ENCODE measurements at regions not wholly inside any gene's neighbourhood (a gene's known extent, or its start where the extent isn't known, plus 50 kb on each side); places are given as distances from the start of the nearest gene placed in this dataset.

DNA sequence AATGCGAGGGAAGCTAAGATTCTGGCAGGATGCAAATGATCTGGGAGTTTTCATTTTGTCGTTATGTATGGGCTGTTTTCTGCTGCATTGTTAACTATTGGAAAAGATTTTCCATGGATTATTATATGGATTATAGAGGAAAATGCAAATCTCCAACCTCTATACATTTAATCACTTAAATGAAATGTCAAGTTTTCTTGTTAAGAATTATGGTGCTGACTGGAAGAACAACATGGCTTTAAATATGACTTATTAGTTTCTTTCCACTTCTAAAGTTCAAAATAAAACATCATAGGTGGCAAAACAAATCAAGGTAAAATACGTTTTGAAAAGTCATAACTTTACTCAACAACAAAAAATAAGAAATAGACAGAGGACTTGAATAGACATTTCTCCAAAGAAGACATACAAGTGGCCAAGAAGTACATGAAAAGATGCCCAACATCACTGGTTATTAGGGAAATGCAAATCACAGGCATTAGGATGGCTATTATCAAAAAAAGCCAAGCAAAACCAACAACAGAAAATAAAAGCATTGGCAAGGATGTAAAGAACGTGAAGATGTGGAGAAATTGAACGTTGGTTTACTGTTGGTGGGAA lies 56.2 kb upstream of the CLDN5 start (continued):
- peak; percentile 62 for TF ChIP-seq GABPA (tag; conservative IDR thresholded peaks at IDR 0.05; ENCODE audit: low read depth)
- peak; percentile 57 for TF ChIP-seq ZNF699 (CRISPR knock-in tag; IDR thresholded peaks at IDR 0.05; ENCODE audit: insufficient replicate concordance)
- TF ChIP-seq ZNF561 (CRISPR knock-in tag; conservative IDR thresholded peaks at IDR 0.05), result no peak
- 0 out of 2 replicates have a peak, but pooled peaks have one; percentile 5 for TF ChIP-seq GATA2 (CRISPR knock-in tag; IDR thresholded peaks at IDR 0.05)
- TF ChIP-seq HOMEZ (CRISPR knock-in tag; IDR thresholded peaks at IDR 0.05), result no peak
- TF ChIP-seq CBX8 (IDR thresholded peaks at IDR 0.05; ENCODE audit: borderline replicate concordance, extremely low read depth, low read depth, low read length, poor library complexity, severe bottlenecking), result peak; percentile 78
- TF ChIP-seq ZNF174 (CRISPR knock-in tag; IDR thresholded peaks at IDR 0.05), result no peak
- peak; percentile 33; the same call in 1 of the 2 replicates for TF ChIP-seq LEF1 (IDR thresholded peaks at IDR 0.05)
- no peak for TF ChIP-seq HDAC1 (IDR thresholded peaks at IDR 0.05)
- no peak for TF ChIP-seq KLF16 (IDR thresholded peaks at IDR 0.05)
- TF ChIP-seq, protein P1, sequence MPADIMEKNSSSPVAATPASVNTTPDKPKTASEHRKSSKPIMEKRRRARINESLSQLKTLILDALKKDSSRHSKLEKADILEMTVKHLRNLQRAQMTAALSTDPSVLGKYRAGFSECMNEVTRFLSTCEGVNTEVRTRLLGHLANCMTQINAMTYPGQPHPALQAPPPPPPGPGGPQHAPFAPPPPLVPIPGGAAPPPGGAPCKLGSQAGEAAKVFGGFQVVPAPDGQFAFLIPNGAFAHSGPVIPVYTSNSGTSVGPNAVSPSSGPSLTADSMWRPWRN (IDR thresholded peaks at IDR 0.05; ENCODE audit: low read depth), result no peak
- no peak for TF ChIP-seq HNRNPLL (IDR thresholded peaks at IDR 0.05; ENCODE audit: low read depth, low read length, poor library complexity, severe bottlenecking)
- TF ChIP-seq ZNF311 (CRISPR knock-in tag; IDR thresholded peaks at IDR 0.05), result no peak
- TF ChIP-seq NFE2 (IDR thresholded peaks at IDR 0.05; ENCODE audit: low read depth), result no peak
- no peak for TF ChIP-seq MYBL2 (IDR thresholded peaks at IDR 0.05; ENCODE audit: low read depth)
- TF ChIP-seq MYBL2 (CRISPR knock-in tag; IDR thresholded peaks at IDR 0.05; ENCODE audit: borderline replicate concordance), result no peak
- TF ChIP-seq MTA2 (IDR thresholded peaks at IDR 0.05; ENCODE audit: low read depth), result no peak
- TF ChIP-seq CEBPZ (IDR thresholded peaks at IDR 0.05; ENCODE audit: borderline replicate concordance, low read depth, low read length), result no peak
- TF ChIP-seq LARP7 (IDR thresholded peaks at IDR 0.05), result 0 out of 2 replicates have a peak, but pooled peaks have one; percentile 2
- no peak for TF ChIP-seq CHD2 (IDR thresholded peaks at IDR 0.05; ENCODE audit: low read depth, low read length)
- TF ChIP-seq SETDB1 (IDR thresholded peaks at IDR 0.05; ENCODE audit: low read length), result no peak
- TF ChIP-seq SOX6 (IDR thresholded peaks at IDR 0.05), result no peak
